RWPE2 (cell line): ENCODE measurements at regions not wholly inside any gene's neighbourhood (a gene's known extent, or its start where the extent isn't known, plus 50 kb on each side); places are given as distances from the start of the nearest gene placed in this dataset.
A peak's percentile ranks its signal among the peaks of the same experiment; 100 is the strongest.

Source experiments
- ATAC-seq: fragments of 200-7000 bp; cut with Tn5 transposase; 3 replicates; pipeline ENCODE4 v1.9.1; 2021; ENCODE audit warnings: low read depth
- DNase-seq: peaks from one replicate; pipeline ENCODE4 v3.0.0-alpha.2; 2020; ENCODE audit warnings: low spot score
- H3K27ac ChIP-seq: fragments of 450-650 bp; 2 replicates; pipeline ENCODE4 v1.5.1; 2017; ENCODE audit warnings: mild to moderate bottlenecking; ENCODE audit not compliant: poor library complexity, severe bottlenecking
- H3K27me3 ChIP-seq: fragments of 250-450 bp; sonication (Bioruptor Pico); 2 replicates; pipeline ENCODE4 v1.5.1; 2021; ENCODE audit warnings: mild to moderate bottlenecking, moderate library complexity; ENCODE audit not compliant: insufficient read depth, poor library complexity, severe bottlenecking
- H3K36me3 ChIP-seq: fragments of 250-450 bp; sonication (Bioruptor Pico); 2 replicates; pipeline ENCODE4 v1.5.1; 2020; ENCODE audit warnings: low read depth, mild to moderate bottlenecking, moderate library complexity
- H3K4me1 ChIP-seq: fragments of 250-450 bp; sonication (Bioruptor Pico); 2 replicates; pipeline ENCODE4 v1.5.1; 2021; ENCODE audit warnings: mild to moderate bottlenecking, moderate library complexity; ENCODE audit not compliant: insufficient read depth, poor library complexity, severe bottlenecking
- H3K4me3 ChIP-seq: fragments of 250-450 bp; sonication (Bioruptor Pico); 2 replicates; pipeline ENCODE4 v1.5.1; 2021; ENCODE audit warnings: mild to moderate bottlenecking, moderate library complexity; ENCODE audit not compliant: severe bottlenecking
- H3K9me3 ChIP-seq: fragments of 250-450 bp; sonication (Bioruptor Pico); 2 replicates; pipeline ENCODE4 v1.5.1; 2021; ENCODE audit warnings: mild to moderate bottlenecking, moderate library complexity; ENCODE audit not compliant: severe bottlenecking
- TF ChIP-seq, protein P1 (sequence below): fragments of 450-650 bp; IDR thresholded peaks from one replicate; pipeline ENCODE4 v1.5.1; 2017; ENCODE audit warnings: mild to moderate bottlenecking, moderate library complexity; ENCODE audit not compliant: poor library complexity, severe bottlenecking

DNA sequence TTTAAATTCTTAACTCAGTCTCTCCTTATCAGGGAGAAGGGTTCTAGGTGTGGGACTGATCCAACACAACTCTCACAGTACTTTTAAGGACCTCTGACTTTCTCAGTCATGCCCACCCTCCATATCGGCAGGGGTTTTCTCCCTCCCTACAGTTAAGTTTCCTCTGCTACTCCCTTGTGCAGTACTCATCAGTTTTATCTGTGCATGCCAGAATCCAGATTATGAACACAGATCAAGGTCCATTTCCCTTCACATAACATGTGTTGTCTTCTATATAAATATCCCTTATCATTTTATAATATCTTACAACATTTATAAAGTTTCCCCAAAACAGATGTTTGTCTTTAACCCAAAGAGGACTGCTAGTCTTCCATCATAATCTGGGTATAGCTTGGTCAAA is 986.5 kb upstream of the ARRDC3 start:
- no peak for DNase-seq
- no peaks in the 10 kb centered on the region for H3K27me3 ChIP-seq
- no peaks in the 10 kb centered on the region for H3K36me3 ChIP-seq
- H3K27ac ChIP-seq, result no peak overlapping the region
- ATAC-seq, result no peak
- H3K9me3 ChIP-seq, result no peaks in the 10 kb centered on the region
- H3K4me1 ChIP-seq, result peaks cover 20% of the 10 kb centered on the region
- H3K4me3 ChIP-seq, result no peak overlapping the region
- TF ChIP-seq, protein P1, sequence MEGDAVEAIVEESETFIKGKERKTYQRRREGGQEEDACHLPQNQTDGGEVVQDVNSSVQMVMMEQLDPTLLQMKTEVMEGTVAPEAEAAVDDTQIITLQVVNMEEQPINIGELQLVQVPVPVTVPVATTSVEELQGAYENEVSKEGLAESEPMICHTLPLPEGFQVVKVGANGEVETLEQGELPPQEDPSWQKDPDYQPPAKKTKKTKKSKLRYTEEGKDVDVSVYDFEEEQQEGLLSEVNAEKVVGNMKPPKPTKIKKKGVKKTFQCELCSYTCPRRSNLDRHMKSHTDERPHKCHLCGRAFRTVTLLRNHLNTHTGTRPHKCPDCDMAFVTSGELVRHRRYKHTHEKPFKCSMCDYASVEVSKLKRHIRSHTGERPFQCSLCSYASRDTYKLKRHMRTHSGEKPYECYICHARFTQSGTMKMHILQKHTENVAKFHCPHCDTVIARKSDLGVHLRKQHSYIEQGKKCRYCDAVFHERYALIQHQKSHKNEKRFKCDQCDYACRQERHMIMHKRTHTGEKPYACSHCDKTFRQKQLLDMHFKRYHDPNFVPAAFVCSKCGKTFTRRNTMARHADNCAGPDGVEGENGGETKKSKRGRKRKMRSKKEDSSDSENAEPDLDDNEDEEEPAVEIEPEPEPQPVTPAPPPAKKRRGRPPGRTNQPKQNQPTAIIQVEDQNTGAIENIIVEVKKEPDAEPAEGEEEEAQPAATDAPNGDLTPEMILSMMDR, result no peak

- no peak for ATAC-seq
- no peak overlapping the region for H3K4me3 ChIP-seq
- no peaks in the 10 kb centered on the region for H3K9me3 ChIP-seq
- DNase-seq, result no peak
- no peak overlapping the region for H3K27ac ChIP-seq
- no peaks in the 10 kb centered on the region for H3K36me3 ChIP-seq
- H3K27me3 ChIP-seq, result no peaks in the 10 kb centered on the region
- TF ChIP-seq, protein P1, result no peak
- H3K4me1 ChIP-seq, result no peaks in the 10 kb centered on the region
Measured at GRCh38 chr5:92364986-92365550, 982.0 kb upstream of the ARRDC3 start.

GRCh38 chr5:92353107-92354030 is 970.3 kb upstream of the ARRDC3 start:
- Histone ChIP-seq H3K4me3 (no peak overlapping the region), H3K27ac (no peak overlapping the region), H3K36me3 (no peaks in the 10 kb centered on the region), H3K4me1 (peaks cover 10% of the 10 kb centered on the region), H3K9me3 (no peaks in the 10 kb centered on the region), H3K27me3 (no peaks in the 10 kb centered on the region)
- ATAC-seq (peak; percentile 89), DNase-seq (no peak)
- TF ChIP-seq, protein P1, result no peak

DNA sequence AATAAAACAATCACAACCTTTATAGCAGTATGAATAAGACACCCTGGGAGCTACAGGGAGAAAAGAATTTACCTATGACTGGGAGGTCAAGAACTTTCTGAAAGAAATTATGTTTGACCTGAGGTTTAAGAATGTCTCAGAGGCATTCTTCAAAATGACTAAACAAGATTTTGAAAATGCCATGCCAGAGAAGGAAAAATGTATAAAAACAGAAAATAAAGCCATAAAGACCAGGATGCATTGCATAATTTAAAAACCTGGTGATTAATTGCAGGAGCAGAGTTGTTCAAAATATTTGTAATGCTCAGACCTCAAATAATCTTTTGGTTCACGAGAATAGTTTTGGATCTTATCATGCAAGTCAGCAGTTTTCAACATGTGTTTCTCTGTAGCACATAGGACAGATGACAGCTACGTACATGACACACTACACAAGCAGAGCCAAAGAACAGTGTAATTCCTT is 954.7 kb upstream of the ARRDC3 start:
- no peaks in the 10 kb centered on the region for H3K9me3 ChIP-seq
- H3K4me1 ChIP-seq, result peaks cover 19% of the 10 kb centered on the region
- H3K27ac ChIP-seq, result peak overlapping the region; percentile 74
- no peak overlapping the region for H3K4me3 ChIP-seq
- ATAC-seq (peak; percentile 97), DNase-seq (no peak)
- TF ChIP-seq, protein P1, result no peak
- no peaks in the 10 kb centered on the region for H3K36me3 ChIP-seq
- no peaks in the 10 kb centered on the region for H3K27me3 ChIP-seq
